ENCODE measurements at regions not wholly inside any gene's neighbourhood (a gene's known extent, or its start where the extent isn't known, plus 50 kb on each side); places are given as distances from the start of the nearest gene placed in this dataset.
"Not testable (repeated sequence)": the region's sequence is repeated elsewhere in the genome, so short reads cannot be mapped to it uniquely, and the experiment has no call there.

DNA sequence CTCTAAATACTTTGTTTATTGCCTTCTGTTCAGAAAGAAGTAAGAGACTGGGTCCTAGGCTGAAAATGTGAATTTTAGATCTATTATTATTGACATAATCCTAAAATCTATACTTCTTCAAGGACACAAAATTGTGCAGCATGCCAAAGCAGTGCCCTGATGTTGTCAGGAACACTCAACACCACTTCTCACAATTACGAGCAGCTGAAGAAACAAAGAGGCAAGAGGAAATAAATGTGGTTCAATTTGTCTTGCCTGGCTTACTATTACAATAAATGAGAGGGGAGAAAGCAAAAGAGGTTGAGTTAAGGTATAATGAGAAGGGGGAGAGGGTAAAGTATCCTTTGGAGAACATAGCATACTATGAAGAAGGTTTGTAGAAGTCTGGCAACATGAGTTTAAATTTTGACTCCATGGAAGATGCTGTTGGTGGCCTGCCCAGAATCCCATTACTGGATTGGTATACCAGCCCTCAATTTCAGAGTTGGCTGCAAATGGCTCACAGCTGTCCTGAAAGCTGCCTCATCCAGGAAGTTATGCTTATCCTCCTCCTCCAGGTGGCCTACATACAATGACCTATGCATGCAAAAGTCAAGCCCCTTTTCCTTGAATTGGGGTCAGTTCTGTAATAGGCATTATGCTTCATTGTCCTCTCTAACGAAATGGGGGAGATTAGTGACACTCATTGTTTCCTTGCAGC is 274.6 kb upstream of the SMIM30 start:
- DNase-seq (ENCODE audit: low read depth, low spot score): no peak

DNA sequence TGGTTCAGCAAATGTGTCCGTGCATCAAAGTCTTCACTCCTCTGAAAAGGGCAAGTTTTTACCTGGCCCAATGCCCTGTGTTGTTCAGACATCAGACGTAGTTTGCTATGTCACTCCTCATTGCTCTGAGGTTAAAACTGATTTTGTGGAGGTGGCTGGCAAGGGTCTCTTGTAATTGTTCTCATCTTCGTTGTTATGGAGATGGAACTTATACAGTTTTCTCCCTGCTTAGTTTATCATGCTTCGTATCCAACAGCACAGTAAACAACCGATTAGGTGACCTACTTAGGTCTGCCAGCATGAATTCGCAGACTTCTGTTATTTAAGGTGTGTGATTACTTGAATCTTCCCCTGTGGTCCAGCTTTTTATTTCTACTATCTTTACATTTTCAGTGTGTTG is 274.1 kb upstream of the SMIM30 start:
- no peak for DNase-seq (ENCODE audit: low read depth, low spot score)

- no peak for DNase-seq (ENCODE audit: low read depth, low spot score)
Observed at GRCh38 chr7:113389112-113389646, 270.8 kb upstream of the SMIM30 start.

DNA sequence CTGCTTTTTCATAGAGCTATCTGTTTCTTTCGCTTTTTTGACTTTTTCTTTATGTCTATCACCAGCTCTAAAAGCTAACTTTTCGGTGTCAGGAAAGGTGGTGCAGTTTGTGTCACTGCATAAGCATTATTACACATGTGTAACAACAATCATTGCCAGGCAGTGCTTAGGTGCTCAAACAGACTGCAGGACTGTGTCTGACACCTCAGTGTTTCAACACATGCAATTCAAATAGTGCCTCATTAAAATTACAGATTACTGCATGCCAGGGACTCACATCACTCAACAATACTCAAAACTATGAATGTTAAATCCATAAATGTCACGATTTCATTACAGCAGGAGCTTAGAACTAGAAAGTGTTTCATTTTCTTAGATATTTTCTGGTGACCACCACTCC is 265.3 kb upstream of the SMIM30 start:
- no peak for DNase-seq (ENCODE audit: low read depth, low spot score)

- DNase-seq (ENCODE audit: low read depth, low spot score): no peak
Observed at GRCh38 chr7:113379746-113380145, 261.4 kb upstream of the SMIM30 start.

DNA sequence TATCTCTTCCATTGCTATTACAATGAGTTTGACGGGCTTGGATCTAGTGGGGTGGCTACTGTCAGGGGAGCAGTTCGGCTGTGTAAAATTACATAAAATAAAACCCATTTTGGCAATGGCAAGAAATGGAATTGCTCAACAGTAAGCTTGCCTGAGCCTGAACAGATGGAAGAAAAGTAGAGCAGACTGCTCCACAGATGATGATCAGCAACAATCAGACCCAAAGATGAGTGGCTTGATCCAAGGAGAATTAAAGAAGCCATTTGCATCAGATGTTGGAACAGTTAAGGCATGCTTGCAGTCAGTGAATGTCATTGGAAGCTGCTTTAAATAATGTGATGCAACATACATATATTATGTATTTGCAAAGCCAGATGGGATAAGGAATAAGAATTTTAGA is 256.6 kb upstream of the SMIM30 start:
- no peak for DNase-seq (ENCODE audit: low read depth, low spot score)

DNA sequence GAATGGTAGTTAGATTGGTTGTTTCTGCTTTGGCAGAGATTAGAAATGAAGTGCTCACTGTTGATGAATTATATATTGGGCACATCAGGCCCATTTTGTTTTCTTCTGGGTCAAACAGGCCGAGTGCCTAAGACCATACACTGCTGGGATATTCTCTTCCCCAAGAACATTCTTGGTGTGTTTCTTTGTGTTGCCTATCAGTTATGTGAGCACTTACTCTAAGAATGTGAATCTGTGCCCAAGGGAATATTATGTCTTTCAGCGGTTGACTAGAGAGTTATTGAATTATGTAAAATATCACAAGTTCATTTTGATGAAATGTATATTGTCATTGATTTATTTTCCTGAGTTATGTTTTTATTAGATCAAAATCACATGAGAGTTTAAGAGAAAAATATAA is 255.5 kb upstream of the SMIM30 start:
- DNase-seq (ENCODE audit: low read depth, low spot score): no peak

- no peak for DNase-seq (ENCODE audit: low read depth, low spot score)
Observed at GRCh38 chr7:113371416-113372043, 253.2 kb upstream of the SMIM30 start.

DNA sequence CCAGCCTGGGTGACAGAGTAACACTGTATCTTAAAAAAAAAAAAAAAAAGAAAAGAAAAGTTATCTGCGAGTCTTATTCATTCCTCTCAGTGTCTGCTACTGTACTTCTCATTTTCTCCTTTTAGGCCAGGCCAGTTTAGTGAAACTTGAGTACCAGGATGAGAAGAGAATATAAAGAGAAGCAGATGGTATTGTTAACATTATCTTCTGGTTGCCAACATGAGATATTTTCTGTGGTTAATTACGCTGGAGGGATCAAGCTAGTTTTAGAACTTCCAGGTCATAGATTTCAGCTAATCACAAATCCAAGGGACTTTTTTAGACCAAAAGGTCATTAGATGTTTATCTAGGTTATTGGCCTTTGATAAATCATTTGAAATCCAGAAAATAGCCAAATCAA is 252.6 kb upstream of the SMIM30 start:
- DNase-seq (ENCODE audit: low read depth, low spot score): no peak

DNA sequence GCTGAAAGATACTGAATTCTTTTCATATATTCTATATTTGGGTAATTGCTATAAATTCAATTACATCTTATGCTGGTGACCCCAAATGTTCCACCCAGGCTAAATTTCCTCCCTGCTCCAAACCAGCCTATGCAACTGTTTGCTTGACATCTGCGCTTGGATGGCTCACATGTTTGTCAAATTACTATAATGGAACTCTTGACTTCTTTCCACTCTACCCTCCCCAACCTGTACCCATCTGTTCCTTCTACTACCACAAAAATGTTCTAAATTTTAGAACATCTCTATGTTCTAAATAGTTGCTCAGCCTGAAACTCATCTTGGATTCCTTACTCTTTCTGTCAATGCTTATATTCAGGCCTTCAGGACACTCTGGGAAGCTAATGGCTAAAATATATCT is 249.9 kb upstream of the SMIM30 start:
- no peak for DNase-seq (ENCODE audit: low read depth, low spot score)

DNA sequence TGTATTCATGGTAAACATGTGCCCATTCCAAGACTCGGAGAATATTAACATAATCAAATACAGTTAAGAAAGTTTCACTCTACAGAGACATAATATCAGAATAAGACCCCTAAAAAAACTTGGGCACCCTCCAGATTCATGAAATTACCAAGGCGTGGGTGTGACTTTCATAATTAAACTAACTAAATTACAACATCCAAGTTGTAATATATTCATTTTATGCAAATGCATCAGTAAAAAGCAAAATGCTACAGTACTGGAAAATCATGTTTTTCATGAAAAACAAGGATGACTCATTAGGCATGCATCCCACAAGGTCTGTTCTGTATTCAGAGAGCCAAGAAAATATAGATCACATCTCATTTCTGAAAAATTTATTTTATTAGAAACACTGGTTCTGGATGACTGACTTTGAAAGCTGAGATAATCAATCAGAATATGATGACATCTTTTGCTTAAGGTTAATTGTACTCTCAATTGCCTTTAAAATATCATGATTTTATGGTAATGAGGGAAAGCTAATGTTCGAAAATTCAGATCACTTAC is 248.8 kb upstream of the SMIM30 start:
- DNase-seq (ENCODE audit: low read depth, low spot score): no peak

GRCh38 chr7:113366122-113366521 is 247.8 kb upstream of the SMIM30 start:
- DNase-seq (ENCODE audit: low read depth, low spot score): no peak

- no peak for DNase-seq (ENCODE audit: low read depth, low spot score)
Observed at GRCh38 chr7:113349339-113349738, 231.0 kb upstream of the SMIM30 start.

DNA sequence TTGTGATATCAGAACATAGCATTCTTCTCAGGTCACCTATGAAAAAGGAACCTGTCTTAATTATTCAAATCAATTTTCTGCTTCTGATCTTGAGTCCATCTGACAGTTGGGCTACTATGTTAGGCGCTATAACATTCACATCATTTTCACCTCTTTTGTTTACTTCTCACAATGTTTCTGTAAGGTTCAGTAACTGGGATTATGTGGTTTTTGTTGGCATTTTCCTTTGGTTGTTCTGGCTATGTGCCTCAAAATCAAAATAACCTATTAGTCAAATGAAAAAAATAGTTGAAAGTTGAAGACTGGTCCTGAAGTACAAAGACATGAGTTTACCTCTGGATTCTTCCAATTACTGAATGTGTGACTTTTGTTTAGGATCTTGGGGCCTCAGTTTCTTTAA is 221.3 kb upstream of the SMIM30 start:
- no peak for DNase-seq (ENCODE audit: low read depth, low spot score)

GRCh38 chr7:113338071-113338696 is 219.8 kb upstream of the SMIM30 start:
- DNase-seq (ENCODE audit: low read depth, low spot score): no peak

DNA sequence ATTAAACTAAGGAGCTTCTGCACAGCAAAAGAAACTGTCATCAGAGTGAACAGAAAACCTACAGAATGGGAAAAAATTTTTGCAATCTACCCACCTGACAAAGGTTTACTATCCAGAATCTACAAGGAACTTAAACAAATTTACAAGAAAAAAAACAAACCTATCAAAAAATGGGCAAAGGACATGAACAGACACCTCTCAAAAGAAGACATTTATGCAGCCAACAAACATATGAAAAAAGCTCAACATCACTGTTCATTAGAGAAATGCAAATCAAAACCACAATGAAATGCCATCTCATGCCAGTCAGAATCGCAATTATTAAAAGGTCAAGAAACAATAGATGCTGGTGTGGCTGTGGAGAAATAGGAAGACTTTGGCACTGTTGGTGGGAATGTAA is 218.5 kb upstream of the SMIM30 start:
- not testable (repeated sequence) for DNase-seq (ENCODE audit: low read depth, low spot score)

- no peak for DNase-seq (ENCODE audit: low read depth, low spot score)
Observed at GRCh38 chr7:113331155-113331898, 213.0 kb upstream of the SMIM30 start.

GRCh38 chr7:113321201-113321600 is 202.8 kb upstream of the SMIM30 start:
- no peak for DNase-seq (ENCODE audit: low read depth, low spot score)

- no peak for DNase-seq (ENCODE audit: low read depth, low spot score)
Observed at GRCh38 chr7:113320419-113320818, 202.1 kb upstream of the SMIM30 start.

DNA sequence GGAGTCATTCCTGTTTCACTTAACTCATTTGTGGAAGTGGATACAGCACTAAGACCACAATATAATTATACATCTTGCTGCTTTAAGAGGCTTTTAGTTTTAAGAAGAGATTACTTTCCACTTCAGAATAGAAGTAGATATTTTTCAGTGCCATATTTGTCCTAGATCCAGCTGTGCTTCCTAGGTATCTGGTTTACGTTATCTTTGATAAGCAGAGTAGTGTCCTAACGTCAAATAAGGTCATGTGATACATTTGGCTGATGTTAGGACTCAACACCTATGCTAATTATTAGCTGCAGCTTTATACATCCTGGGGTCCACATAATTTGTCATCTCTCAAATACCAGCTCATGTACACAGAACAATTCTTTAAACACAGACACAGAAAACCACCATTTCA is 196.2 kb upstream of the SMIM30 start:
- DNase-seq (ENCODE audit: low read depth, low spot score): no peak

DNA sequence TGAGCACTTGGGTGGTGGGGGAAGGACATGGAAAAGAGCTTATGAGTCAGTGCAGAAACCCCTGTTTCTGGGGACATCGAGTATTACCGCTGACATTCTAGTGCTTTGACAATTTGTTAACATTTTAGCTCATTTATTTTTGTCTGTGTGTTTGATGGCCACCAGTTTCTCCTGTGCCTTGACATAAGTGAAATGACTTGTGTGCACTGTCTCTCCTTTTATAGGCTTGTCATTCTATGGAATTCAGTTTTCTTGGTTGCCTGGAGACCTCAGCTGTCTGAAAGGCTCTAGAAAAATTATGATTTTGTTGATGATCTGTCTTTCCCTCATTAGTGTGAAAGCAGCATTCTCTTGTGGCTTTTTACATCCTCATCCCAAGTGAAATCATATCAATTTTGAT is 190.0 kb upstream of the SMIM30 start:
- no peak for DNase-seq (ENCODE audit: low read depth, low spot score)

DNA sequence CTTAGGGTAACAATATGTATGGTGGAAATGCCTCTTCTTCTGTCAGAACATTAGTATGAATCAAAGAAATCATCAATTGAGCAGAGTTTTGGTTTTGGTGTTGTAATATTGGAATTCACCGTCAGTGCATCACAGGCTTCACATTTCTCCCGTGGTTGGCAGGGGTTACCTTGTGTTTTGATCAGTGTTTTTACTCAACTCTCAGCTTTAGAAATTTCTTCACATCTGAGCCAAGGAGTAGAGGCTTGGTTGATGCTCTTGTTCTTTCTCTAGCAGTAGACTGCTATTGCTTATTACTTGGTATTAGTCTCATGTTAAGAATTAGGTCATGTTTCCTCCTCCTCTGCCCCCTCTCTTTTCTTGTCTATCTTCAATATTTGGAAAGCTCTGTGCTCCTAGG is 188.8 kb upstream of the SMIM30 start:
- DNase-seq (ENCODE audit: low read depth, low spot score): no peak

All from activated naive CD8-positive, alpha-beta T cell treated with anti-CD3 and anti-CD28 coated beads, Interleukin-2, amount 50 U/mL, for 16 hours (primary cell).